ENCODE measurements at regions not wholly inside any gene's neighbourhood (a gene's known extent, or its start where the extent isn't known, plus 50 kb on each side); places are given as distances from the start of the nearest gene placed in this dataset.

GRCh38 chr13:24012648-24013047 lies 115.3 kb upstream of the C1QTNF9B start:
- no peak for DNase-seq

GRCh38 chr13:24013189-24013588 lies 115.9 kb upstream of the C1QTNF9B start:
- DNase-seq = no peak

- no peak for DNase-seq
Measured at GRCh38 chr13:24016046-24016445, 118.7 kb upstream of the C1QTNF9B start.

- DNase-seq = peak; percentile 7
Measured at GRCh38 chr13:24022568-24022967, 125.3 kb upstream of the C1QTNF9B start.

GRCh38 chr13:24023073-24023472 lies 125.8 kb upstream of the C1QTNF9B start:
- no peak for DNase-seq

GRCh38 chr13:24027494-24027893 lies 130.2 kb upstream of the C1QTNF9B start:
- DNase-seq = peak; percentile 16

GRCh38 chr13:24032252-24032651 lies 128.3 kb upstream of the SPATA13 start:
- no peak for DNase-seq

GRCh38 chr13:24032674-24033073 lies 127.8 kb upstream of the SPATA13 start:
- DNase-seq = no peak

- no peak for DNase-seq
Measured at GRCh38 chr13:24033527-24034302, 126.8 kb upstream of the SPATA13 start.

- DNase-seq = no peak
Measured at GRCh38 chr13:24035411-24035810, 125.1 kb upstream of the SPATA13 start.

GRCh38 chr13:24036115-24036514 lies 124.4 kb upstream of the SPATA13 start:
- no peak for DNase-seq

- peak; percentile 31 for DNase-seq
Measured at GRCh38 chr13:24038405-24038804, 122.1 kb upstream of the SPATA13 start.

- DNase-seq = peak; percentile 33
Measured at GRCh38 chr13:24038841-24039330, 121.6 kb upstream of the SPATA13 start.

- peak; percentile 9 for DNase-seq
Measured at GRCh38 chr13:24039621-24040475, 120.7 kb upstream of the SPATA13 start.

GRCh38 chr13:24040835-24041234 lies 119.7 kb upstream of the SPATA13 start:
- DNase-seq = no peak

- DNase-seq = no peak
Measured at GRCh38 chr13:24041651-24042225, 118.8 kb upstream of the SPATA13 start.

GRCh38 chr13:24042710-24043440 lies 117.6 kb upstream of the SPATA13 start:
- DNase-seq = peak; percentile 97

- DNase-seq = no peak
Measured at GRCh38 chr13:24043590-24044350, 116.8 kb upstream of the SPATA13 start.

- DNase-seq = no peak
Measured at GRCh38 chr13:24045597-24045996, 114.9 kb upstream of the SPATA13 start.

- no peak for DNase-seq
Measured at GRCh38 chr13:24050292-24050711, 110.2 kb upstream of the SPATA13 start.

- no peak for DNase-seq
Measured at GRCh38 chr13:24050796-24051715, 109.5 kb upstream of the SPATA13 start.

All from MV-4-11 (cell line).